Erythroblast (primary cell): ENCODE measurements at regions not wholly inside any gene's neighbourhood (a gene's known extent, or its start where the extent isn't known, plus 50 kb on each side); places are given as distances from the start of the nearest gene placed in this dataset.

ENCODE experiments used
- GATA1 ChIP-seq: IDR thresholded peaks from 2 replicates; pipeline ENCODE4 v1.6.1; 2011; ENCODE audit warnings: low read depth, mild to moderate bottlenecking, control low read depth, low read length, moderate library complexity
- POLR2A ChIP-seq: IDR thresholded peaks from 2 replicates; pipeline ENCODE4 v1.6.1; 2011; ENCODE audit warnings: mild to moderate bottlenecking, low read length

- TF ChIP-seq POLR2A (no peak), GATA1 (no peak)
Observed at GRCh38 chr10:117741524-117741923, 199.0 kb downstream of the EMX2 start.
